ENCODE measurements at regions not wholly inside any gene's neighbourhood (a gene's known extent, or its start where the extent isn't known, plus 50 kb on each side); places are given as distances from the start of the nearest gene placed in this dataset.

GRCh38 chr4:171719691-171720090 lies 93.5 kb upstream of the GALNTL6 start:
- H3K79me2 ChIP-seq (ENCODE audit: control insufficient read depth, insufficient read depth, low read length) = no peaks in the 10 kb centered on the region
- no peak overlapping the region for H2AFZ ChIP-seq (ENCODE audit: control insufficient read depth, low read length)
- H4K20me1 ChIP-seq (ENCODE audit: control insufficient read depth, extremely low read depth, insufficient read depth, low read length) = no peaks in the 10 kb centered on the region
- H3K36me3 ChIP-seq (ENCODE audit: control insufficient read depth in 2 of 2, extremely low read depth in 1 of 2, insufficient read depth in 2 of 2, low read length in 2 of 2) = no peaks in the 10 kb centered on the region
- dilution Hi-C loops (cut with MboI; ENCODE audit: extremely low pct_ligation_motif_present, low sequenced_read_pairs) = no loop called here
- FAIRE-seq (no peak), DNase-seq (ENCODE audit: low read depth, low spot score) (no peak)
- H3K27me3 ChIP-seq (ENCODE audit: control insufficient read depth, extremely low read depth, insufficient read depth, low read length) = no peaks in the 10 kb centered on the region
- peaks cover 4% of the 10 kb centered on the region for H3K9me3 ChIP-seq (ENCODE audit: control insufficient read depth, low read depth, low read length)
- H3K4me1 ChIP-seq (ENCODE audit: control insufficient read depth, extremely low read depth, insufficient read depth, low read length) = no peaks in the 10 kb centered on the region
- H3K27ac ChIP-seq (ENCODE audit: control insufficient read depth, insufficient read depth, low read length) = no peak overlapping the region
- H3K9me1 ChIP-seq (ENCODE audit: control insufficient read depth, extremely low read depth, insufficient read depth, low read length) = no peaks in the 10 kb centered on the region
- no peak overlapping the region for H3K9ac ChIP-seq (ENCODE audit: control insufficient read depth, extremely low read depth, insufficient read depth, low read length)
- H3K4me3 ChIP-seq (ENCODE audit: control insufficient read depth in 2 of 3, extremely low read depth in 1 of 3, insufficient read depth in 2 of 3, low read depth in 1 of 3, low read length in 3 of 3) = no peak overlapping the region
- TF ChIP-seq EZH2 (IDR thresholded peaks at IDR 0.05; ENCODE audit: low read length) (no peak), CTCF (optimal IDR thresholded peaks at IDR 0.05 in 1 of 3, IDR thresholded peaks at IDR 0.05 in 1 of 3, conservative IDR thresholded peaks at IDR 0.05 in 1 of 3; ENCODE audit: extremely low read depth in 1 of 3, insufficient read depth in 2 of 3, low read length in 3 of 3) (no peak)
- no peak overlapping the region for H3K4me2 ChIP-seq (ENCODE audit: control insufficient read depth, extremely low read depth, insufficient read depth, low read depth, low read length)

- Histone ChIP-seq H4K20me1 (ENCODE audit: control insufficient read depth, extremely low read depth, insufficient read depth, low read length) (no peaks in the 10 kb centered on the region), H3K4me1 (ENCODE audit: control insufficient read depth, extremely low read depth, insufficient read depth, low read length) (no peaks in the 10 kb centered on the region), H3K27ac (ENCODE audit: control insufficient read depth, insufficient read depth, low read length) (no peak overlapping the region), H3K9me3 (ENCODE audit: control insufficient read depth, low read depth, low read length) (peaks cover 6% of the 10 kb centered on the region), H3K36me3 (ENCODE audit: control insufficient read depth in 2 of 2, extremely low read depth in 1 of 2, insufficient read depth in 2 of 2, low read length in 2 of 2) (no peaks in the 10 kb centered on the region), H3K9ac (ENCODE audit: control insufficient read depth, extremely low read depth, insufficient read depth, low read length) (no peak overlapping the region), H3K4me2 (ENCODE audit: control insufficient read depth, extremely low read depth, insufficient read depth, low read depth, low read length) (no peak overlapping the region), H3K9me1 (ENCODE audit: control insufficient read depth, extremely low read depth, insufficient read depth, low read length) (no peaks in the 10 kb centered on the region), H3K27me3 (ENCODE audit: control insufficient read depth, extremely low read depth, insufficient read depth, low read length) (no peaks in the 10 kb centered on the region), H3K79me2 (ENCODE audit: control insufficient read depth, insufficient read depth, low read length) (no peaks in the 10 kb centered on the region), H2AFZ (ENCODE audit: control insufficient read depth, low read length) (no peak overlapping the region), H3K4me3 (ENCODE audit: control insufficient read depth in 2 of 3, extremely low read depth in 1 of 3, insufficient read depth in 2 of 3, low read depth in 1 of 3, low read length in 3 of 3) (no peak overlapping the region)
- DNase-seq (ENCODE audit: low read depth, low spot score) (no peak), FAIRE-seq (no peak)
- TF ChIP-seq CTCF (optimal IDR thresholded peaks at IDR 0.05 in 1 of 3, IDR thresholded peaks at IDR 0.05 in 1 of 3, conservative IDR thresholded peaks at IDR 0.05 in 1 of 3; ENCODE audit: extremely low read depth in 1 of 3, insufficient read depth in 2 of 3, low read length in 3 of 3) (no peak), EZH2 (IDR thresholded peaks at IDR 0.05; ENCODE audit: low read length) (no peak)
- dilution Hi-C loops (cut with MboI; ENCODE audit: extremely low pct_ligation_motif_present, low sequenced_read_pairs) = no loop called here
Observed at GRCh38 chr4:171718665-171719064, 94.5 kb upstream of the GALNTL6 start.
